HG03571 (cell line): ENCODE measurements at regions not wholly inside any gene's neighbourhood (a gene's known extent, or its start where the extent isn't known, plus 50 kb on each side); places are given as distances from the start of the nearest gene placed in this dataset.
"Not testable (repeated sequence)": the region's sequence is repeated elsewhere in the genome, so short reads cannot be mapped to it uniquely, and the experiment has no call there.

ENCODE experiments used
- ATAC-seq: cut with Tn5 transposase; IDR thresholded peaks from one replicate; pipeline ENCODE4 v1.9.1; 2021; ENCODE audit not compliant: unreplicated experiment

GRCh38 chr16:47866423-47866822 lies 289.4 kb downstream of the ABCC12 start:
- no peak for ATAC-seq

DNA sequence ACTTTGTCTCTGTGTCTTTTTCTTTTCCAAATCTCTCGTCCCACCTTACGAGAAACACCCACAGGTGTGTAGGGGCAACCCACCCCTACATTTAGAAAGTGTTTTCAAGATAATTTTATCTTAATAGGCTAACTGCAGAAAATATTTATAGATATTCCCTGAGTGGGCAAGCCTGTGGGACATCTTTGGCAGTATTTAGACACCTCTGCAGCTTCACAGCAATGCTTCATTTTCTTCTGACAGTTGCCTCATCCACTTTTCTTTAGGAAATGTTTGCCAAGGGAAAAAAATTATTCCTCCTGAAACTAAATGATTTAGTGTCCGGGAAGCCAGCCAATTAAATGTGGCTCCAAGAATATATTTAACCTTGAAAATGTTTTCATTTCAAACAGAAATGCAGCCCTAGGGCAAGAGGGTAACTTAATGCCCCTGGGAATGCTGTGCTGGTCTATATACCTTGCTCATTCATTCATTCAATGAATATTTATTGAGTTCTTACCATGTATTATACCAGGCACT lies 290.4 kb downstream of the ABCC12 start:
- no peak for ATAC-seq

GRCh38 chr16:47864262-47864661 lies 291.5 kb downstream of the ABCC12 start:
- ATAC-seq, result not testable (repeated sequence)

GRCh38 chr16:47861999-47862398 lies 293.8 kb downstream of the ABCC12 start:
- no peak for ATAC-seq

- no peak for ATAC-seq
Measured at GRCh38 chr16:47858333-47858982, 297.3 kb downstream of the ABCC12 start.

DNA sequence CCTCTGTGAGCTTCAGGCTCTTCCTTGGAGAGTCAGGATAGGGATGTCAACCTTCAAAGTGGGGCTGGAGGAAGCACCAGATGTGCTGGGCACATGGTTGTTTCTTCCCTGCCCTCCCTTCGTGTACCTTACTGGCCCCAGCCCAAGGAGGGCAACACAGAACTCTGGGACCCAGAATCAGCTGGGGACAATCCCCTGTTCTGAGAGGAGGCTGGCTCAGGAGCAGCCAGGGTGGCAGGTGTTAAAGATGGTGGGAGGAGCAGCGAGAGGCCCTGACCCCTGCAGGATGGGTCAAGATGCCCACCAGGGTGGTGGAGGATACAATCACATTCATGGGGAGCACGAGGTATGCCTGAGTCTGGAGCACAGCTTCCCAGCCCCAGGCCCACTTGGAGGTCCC lies 300.4 kb downstream of the ABCC12 start:
- no peak for ATAC-seq

- no peak for ATAC-seq
Measured at GRCh38 chr16:47854737-47855136, 301.1 kb downstream of the ABCC12 start.

- no peak for ATAC-seq
Measured at GRCh38 chr16:47852991-47853390, 302.8 kb downstream of the ABCC12 start.

DNA sequence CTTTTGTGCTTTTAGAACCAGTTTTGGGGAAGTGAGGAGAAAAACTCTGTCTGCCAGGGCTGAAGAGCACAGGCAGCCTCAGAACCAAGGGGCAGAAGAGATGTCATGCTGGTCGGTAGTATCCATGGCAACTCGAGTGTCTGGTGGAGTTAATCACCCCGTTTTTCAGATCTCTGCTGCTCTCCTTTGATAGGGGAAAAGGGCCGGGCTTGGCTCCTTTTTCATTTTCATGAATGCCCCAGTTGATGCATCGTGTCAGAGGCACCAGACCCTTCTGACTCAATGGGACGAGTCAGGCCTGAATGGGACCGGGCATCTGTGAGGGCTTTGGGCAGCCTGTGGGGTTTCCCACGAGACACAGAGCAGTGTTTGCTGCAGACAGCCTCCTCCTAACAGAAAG lies 304.6 kb downstream of the ABCC12 start:
- no peak for ATAC-seq

GRCh38 chr16:47849736-47850135 lies 306.1 kb downstream of the ABCC12 start:
- ATAC-seq, result no peak

DNA sequence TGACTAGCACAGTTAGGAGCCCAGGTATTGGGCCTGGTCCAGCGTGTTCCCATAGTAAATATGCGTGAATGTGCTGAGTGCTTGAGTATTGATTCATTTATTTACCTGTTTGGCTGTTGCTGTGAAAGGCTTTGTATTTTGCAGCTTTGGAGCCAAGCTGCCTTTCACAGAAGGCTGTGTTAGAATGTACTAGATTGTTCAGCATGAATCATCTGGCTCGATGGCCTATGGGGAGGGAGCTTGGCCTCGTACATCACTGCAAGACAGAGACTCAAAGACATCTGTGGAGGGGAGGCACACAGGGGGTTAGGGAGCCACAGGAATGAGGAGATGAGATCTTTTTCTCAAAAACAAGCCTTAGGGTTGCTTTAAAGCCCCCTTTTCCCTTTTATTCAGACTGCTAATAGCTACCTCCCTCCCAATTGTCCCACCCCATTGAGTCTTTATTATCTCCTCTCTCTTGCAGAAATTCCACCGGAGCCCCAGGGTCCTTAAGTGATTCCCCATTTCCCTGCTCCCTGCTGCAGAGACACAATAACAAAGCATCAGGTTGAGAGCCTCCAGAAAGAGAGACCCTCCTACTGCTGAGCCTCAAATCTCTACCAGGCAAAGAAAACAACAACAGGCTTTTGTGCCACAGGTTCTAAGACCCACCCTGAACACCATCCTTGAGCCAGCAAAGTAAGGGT lies 307.2 kb downstream of the ABCC12 start:
- ATAC-seq, result no peak

DNA sequence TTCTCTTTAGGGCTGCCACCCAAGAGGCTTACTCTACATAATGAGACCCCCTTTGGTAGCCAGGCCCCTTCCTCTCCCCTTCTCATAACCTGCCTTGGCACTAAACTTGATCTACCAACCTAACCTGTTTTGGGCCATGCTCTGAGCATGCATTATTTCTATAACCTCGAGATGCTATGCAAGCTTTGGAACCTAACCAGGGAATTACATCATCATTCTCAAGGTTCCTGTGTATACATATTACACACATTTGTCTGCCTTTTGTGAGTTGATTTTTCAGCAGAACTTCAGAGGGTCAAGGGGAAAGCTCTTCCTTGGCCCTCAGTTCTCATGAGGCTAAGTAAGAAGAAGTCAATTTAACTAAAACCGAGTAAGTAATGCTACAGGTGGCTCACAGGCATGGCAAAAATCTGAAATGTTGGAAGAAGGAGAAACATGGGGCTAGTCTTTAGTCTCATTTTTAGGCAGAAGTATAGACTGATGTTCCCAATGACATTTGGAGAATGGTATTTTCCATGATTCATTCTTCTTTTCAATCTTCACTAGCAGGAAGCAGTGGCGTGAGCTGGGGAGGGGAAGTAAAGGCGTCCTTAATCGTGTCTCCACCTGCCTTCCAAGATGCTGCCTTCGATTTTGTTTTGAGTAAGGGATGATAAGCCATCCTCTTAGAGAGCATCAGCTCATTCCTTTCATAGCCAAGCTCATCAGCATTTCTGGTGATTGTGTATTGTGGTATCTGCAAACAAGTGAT lies 308.4 kb downstream of the ABCC12 start:
- no peak for ATAC-seq

DNA sequence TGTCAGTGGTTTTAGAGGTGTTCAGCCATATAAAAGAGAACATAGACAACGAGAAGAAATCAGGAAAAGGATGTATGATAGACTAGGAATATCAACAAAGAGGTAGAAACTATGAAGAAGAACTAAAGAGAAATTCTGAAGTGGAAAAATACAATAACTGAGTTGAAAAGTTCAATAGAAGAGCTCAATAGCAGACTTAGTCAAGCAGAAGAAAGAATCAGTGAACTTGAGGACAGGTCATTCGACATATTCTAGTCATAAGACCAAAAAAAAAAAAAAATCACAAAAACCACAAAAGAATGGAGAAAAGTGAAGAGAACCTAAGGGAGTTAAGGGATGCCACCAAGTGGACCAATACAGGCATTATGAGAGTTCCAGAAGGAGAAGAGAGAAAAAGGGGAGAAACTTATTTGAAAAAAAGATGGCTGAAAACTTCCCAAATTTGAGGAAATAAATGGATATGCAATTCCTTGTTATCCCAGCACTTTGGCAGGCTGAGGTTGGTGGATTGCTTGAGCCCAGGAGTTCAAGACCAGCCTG lies 321.2 kb downstream of the ABCC12 start:
- ATAC-seq, result no peak

GRCh38 chr16:47833771-47834170 lies 322.0 kb downstream of the ABCC12 start:
- ATAC-seq, result no peak

DNA sequence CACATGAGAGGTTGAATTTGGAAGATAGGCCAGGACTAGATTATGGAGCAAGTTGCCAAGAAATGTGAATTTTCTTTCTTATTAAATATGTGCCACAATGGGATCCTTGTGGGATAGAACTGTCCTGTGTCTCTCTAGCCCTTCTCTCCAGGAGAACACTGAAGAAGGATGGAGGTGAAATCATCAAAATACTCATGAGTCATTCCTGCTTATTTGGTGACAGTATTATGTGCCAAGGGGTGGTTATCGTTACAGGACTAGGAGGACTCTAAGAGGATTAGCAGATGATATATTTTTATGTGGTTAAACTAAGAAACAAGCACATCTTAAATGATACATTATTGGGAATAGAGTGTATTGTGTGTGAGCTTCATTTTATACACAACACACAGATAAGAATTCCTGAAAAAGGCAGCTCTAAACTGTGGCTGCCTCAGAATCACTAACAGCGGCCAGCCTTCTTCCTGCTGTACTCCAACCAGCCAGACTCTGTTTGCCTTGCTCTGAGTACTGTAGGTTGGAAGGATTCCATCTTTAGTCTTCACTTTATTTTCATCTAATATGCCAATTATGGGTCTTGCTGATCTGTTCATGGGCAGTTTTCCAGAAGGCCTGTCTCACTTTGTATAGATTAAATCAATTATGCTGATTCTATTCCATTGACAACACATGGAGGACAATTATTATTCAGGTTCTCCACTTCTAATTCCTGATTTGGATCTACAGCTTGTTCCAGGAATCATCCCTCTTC lies 325.8 kb downstream of the ABCC12 start:
- no peak for ATAC-seq

- ATAC-seq, result no peak
Measured at GRCh38 chr16:47826070-47826469, 329.7 kb downstream of the ABCC12 start.

DNA sequence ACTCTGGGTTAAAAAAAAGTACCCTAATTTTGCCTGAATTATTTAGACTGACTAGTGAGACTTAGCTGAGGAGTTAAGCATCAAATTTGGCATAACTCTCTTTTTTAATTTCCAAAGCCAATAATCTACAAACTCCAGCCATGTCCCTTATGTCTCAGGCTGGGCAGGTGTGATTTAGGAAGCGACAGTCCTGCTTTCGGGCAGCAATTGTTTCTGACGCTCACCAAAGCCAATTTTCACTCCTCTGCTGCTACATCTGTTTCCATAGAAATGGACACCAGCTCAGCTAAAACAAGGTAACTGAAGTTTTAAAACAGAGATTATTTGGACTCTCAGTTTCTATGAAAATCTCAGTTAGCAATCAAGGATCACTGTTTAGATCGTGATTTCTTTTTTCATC lies 338.7 kb downstream of the ABCC12 start:
- ATAC-seq, result no peak

- ATAC-seq, result no peak
Measured at GRCh38 chr16:47816511-47816910, 339.3 kb downstream of the ABCC12 start.

DNA sequence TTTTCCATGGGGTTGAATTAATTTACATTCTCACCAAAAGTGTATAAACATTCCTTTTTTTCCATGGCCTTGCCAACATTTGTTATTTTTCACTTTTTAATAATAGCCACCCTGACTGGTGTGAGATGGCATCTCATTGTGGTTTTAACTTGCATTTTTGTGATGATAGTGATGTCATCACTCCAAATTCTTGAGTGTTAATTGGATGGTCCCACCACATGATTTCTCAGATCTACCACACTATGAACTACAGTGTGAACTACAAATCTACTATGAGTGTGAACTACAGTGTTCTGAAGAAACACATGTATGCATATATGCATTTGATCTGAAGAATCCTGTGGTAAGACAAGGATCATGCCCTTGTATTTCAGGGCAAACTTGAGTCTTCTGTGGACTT lies 340.1 kb downstream of the ABCC12 start:
- no peak for ATAC-seq

- not testable (repeated sequence) for ATAC-seq
Measured at GRCh38 chr16:47811758-47812157, 344.0 kb downstream of the ABCC12 start.

DNA sequence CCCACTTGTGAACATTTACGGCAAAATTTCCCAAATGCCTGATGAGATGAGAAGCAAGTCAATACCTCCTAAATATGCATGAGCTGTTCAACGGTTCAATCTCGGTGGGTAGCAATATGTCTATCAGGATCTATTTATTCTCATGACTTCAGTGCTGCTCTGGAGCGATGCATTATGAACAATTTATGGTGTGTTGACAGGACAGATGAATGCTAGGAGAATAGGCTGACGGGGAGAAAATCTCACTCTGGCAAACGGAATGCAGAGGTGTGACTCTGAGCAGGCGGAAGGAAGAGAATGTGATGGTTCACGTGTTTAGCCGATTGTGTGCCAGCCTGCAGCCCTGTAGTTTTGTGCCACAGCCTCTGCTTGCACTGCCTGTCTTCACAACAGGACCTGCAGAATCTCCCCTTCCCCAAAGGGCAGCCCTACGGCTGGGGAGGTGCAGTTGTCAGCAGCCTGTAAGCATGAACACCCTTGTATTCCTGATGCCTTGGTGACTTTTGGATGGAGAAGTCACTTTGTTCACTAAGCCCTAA lies 345.2 kb downstream of the PHKB start:
- ATAC-seq, result no peak
